ENCODE measurements at regions not wholly inside any gene's neighbourhood (a gene's known extent, or its start where the extent isn't known, plus 50 kb on each side); places are given as distances from the start of the nearest gene placed in this dataset.

- no peak for TF ChIP-seq CTCF (conservative IDR thresholded peaks at IDR 0.05 in 1 of 2, IDR thresholded peaks at IDR 0.05 in 1 of 2; ENCODE audit: extremely low read depth in 1 of 2, insufficient read depth in 1 of 2, low read depth in 1 of 2, low read length in 2 of 2)
- no peak for TF ChIP-seq EZH2 (IDR thresholded peaks at IDR 0.05; ENCODE audit: borderline replicate concordance, low read length)
Observed at GRCh38 chr6:48979806-48980205, 483.2 kb downstream of the MMUT start.

Data from mammary epithelial cell (primary cell).